Hippocampal formation (tissue), 2 donors: ENCODE measurements at regions not wholly inside any gene's neighbourhood (a gene's known extent, or its start where the extent isn't known, plus 50 kb on each side); places are given as distances from the start of the nearest gene placed in this dataset.
"Not testable (repeated sequence)": the region's sequence is repeated elsewhere in the genome, so short reads cannot be mapped to it uniquely, and the experiment has no call there.

Source experiments
- DNase-seq, 2 donors: peaks; one replicate each; lab custom pipeline; 2025; lab: John Stamatoyannopoulos, UW

GRCh38 chr10:44742248-44742647 lies 168.9 kb upstream of the TMEM72 start:
- DNase-seq: no peak

GRCh38 chr10:44743535-44743934 lies 167.6 kb upstream of the TMEM72 start:
- no peak for DNase-seq

- no peak for DNase-seq
Measured at GRCh38 chr10:44745920-44746319, 165.2 kb upstream of the TMEM72 start.

GRCh38 chr10:44747593-44748172 lies 163.5 kb upstream of the TMEM72 start:
- no peak for DNase-seq

- DNase-seq: no peak
Measured at GRCh38 chr10:44749151-44749550, 162.0 kb upstream of the TMEM72 start.

GRCh38 chr10:44752451-44753441 lies 158.4 kb upstream of the TMEM72 start:
- DNase-seq: no peak

- not testable (repeated sequence) for DNase-seq
Measured at GRCh38 chr10:44754355-44754754, 156.8 kb upstream of the TMEM72 start.

GRCh38 chr10:44755481-44755880 lies 155.7 kb upstream of the TMEM72 start:
- DNase-seq: no peak

- no peak for DNase-seq
Measured at GRCh38 chr10:44756216-44756615, 154.9 kb upstream of the TMEM72 start.

GRCh38 chr10:44757551-44758205 lies 153.5 kb upstream of the TMEM72 start:
- DNase-seq: no peak

GRCh38 chr10:44759122-44759521 lies 152.0 kb upstream of the TMEM72 start:
- DNase-seq: no peak

GRCh38 chr10:44760513-44760912 lies 150.6 kb upstream of the TMEM72 start:
- DNase-seq: no peak

GRCh38 chr10:44761076-44761475 lies 150.1 kb upstream of the TMEM72 start:
- no peak for DNase-seq

- no peak for DNase-seq
Measured at GRCh38 chr10:44763331-44763730, 147.8 kb upstream of the TMEM72 start.

GRCh38 chr10:44765299-44765698 lies 145.8 kb upstream of the TMEM72 start:
- DNase-seq: no peak

- DNase-seq: no peak
Measured at GRCh38 chr10:44766631-44767030, 144.5 kb upstream of the TMEM72 start.

- no peak for DNase-seq
Measured at GRCh38 chr10:44769450-44769849, 141.7 kb upstream of the TMEM72 start.

- no peak for DNase-seq
Measured at GRCh38 chr10:44771233-44771995, 139.7 kb upstream of the TMEM72 start.

- DNase-seq: no peak
Measured at GRCh38 chr10:44773565-44773964, 137.6 kb upstream of the TMEM72 start.

GRCh38 chr10:44774676-44775401 lies 136.3 kb upstream of the TMEM72 start:
- DNase-seq: no peak

- DNase-seq: no peak
Measured at GRCh38 chr10:44775402-44775741, 135.8 kb upstream of the TMEM72 start.
